ENCODE measurements at regions not wholly inside any gene's neighbourhood (a gene's known extent, or its start where the extent isn't known, plus 50 kb on each side); places are given as distances from the start of the nearest gene placed in this dataset.
"Not testable (repeated sequence)": the region's sequence is repeated elsewhere in the genome, so short reads cannot be mapped to it uniquely, and the experiment has no call there.

DNA sequence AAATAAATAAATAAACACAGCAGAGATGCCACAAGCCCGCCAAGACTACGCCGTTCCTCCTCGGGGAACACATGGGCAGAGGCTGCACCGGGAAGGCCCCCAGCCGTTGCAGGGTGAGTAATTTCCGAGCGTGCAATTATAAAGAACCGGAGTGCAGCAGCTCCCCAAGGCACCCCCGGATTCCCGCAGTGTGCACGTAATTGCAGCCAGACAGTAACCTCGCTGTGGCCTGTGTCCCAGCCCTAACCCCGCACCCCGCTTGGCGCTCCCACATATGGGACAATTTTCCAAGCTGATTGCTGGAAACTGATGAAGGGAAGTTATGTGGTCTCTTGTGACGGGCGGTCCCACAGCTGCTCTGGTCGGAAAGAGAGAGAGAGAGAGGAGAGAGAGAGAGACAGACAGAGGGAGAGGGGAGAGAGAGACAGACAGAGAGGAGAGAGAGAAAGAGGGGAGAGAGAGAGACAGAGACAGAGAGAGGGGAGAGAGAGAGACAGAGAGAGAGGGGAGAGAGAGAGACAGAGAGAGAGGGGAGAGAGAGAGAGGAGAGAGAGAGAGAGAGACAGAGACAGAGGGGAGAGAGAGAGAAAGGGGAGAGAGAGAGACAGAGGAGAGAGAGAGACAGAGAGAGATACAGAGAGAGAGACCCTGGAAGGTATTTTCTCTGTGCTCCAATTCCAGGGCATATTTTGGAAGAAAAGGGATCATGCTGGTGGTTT, 275.4 kb downstream of the SHOX start:
- no peak for DNase-seq (ENCODE audit: low read depth, low spot score)

DNA sequence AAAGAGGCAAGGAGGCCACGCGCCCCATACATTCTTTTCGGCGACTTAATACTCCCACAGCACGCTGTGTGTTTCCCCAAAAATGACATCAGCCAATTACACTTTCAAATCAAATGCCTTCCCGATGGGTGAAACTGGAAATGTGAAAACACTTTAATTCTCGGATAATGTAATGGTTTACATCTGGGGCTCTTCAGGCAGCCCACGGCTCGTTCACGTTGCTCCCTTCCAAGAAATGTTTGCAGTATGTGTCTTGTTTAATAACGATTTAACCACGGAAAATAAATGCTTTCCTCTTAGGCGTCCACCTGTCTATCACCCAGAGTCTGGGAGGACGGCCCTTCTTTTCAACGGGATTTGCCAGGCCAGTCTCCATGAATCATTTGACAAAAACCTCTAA, 272.5 kb downstream of the SHOX start:
- no peak for DNase-seq (ENCODE audit: low read depth, low spot score)

DNA sequence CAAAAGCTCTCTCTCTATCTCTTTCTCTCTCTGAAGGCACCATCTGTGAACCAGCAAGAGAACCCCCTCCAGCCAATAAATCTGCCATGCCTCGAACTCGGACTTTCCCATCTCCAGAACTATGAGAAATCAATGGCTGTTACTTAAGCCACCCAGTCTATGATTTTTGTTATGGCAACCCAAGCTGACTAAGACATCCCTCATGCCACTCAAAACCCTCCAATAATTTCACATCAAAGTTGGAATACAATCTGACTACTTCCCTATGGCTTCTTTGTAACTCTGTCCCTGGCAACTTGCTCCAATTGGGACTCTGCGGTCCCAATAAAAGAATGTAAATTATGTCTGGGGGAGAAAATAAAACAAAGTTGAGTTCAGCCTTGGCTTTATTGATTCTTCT, 265.7 kb downstream of the SHOX start:
- DNase-seq (ENCODE audit: low read depth, low spot score) = no peak

DNA sequence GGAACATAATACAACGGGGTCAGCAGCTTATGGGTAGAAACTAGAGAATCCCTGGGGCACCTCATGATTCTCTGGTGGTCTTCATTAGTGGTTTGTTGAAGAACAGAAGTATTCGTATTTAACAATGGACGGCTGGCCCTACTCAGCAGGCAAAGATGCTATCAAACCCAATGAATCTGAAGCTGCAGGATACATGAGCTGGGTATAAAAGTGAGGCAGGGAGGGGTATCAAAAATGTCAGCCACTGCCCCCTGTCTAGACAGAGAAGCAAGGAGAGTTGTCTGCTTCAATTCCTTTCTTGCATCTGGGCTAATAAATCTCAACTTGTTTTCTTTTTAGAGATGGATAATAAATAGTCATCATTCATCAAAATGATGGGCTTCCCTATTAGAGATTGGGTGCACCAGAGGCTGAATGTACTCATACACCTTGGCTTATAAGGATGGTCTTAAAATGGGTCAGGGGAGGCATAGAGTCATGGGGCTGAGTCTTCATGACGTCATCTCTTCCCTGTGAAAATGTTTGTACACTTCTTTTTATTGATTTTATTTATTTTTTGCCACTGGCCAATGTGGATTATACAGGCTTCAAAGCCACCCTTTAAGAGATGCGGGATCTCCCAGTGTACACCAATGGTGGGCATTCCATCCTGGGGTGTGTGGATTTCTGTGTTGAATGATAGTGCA, 259.5 kb downstream of the SHOX start:
- DNase-seq (ENCODE audit: low read depth, low spot score) = no peak

DNA sequence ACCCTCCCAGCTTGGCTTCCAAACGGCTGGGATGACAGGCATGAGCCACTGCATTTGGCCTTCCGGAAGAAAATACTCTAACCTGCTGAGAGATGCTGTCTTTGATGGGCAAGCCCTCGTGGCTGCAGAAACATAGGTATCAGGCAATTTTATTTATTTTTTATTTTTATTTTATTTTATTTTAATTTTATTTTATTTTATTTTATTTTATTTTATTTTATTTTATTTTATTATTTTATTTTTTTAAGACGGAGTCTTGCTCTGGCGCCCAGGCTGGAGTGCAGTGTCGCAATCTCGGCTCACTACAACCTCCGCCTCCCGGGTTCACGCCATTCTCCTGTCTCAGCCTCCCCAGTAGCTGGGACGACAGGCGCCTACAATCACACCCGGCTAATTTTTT, 257.1 kb downstream of the SHOX start:
- not testable (repeated sequence) for DNase-seq (ENCODE audit: low read depth, low spot score)

DNA sequence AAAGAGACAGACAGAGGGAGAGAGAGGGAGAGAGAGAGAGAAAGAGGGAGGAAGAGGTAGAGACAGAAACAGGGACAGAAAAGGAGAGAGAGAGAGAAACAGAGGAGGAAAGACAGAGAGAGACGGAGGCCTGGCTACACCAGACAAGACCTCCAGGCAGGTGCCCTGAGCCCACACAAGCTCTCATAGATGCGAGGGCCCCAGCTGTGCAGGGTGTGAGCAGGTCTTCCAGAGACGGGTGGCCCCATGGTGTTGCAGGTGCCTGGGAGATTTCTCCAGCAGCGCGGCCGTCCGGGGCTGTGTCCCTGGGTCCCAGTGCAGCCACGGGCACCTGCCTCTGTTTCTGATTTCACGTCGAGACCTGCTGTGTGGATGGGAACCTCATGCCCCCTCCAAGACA, 253.0 kb downstream of the SHOX start:
- no peak for DNase-seq (ENCODE audit: low read depth, low spot score)

DNA sequence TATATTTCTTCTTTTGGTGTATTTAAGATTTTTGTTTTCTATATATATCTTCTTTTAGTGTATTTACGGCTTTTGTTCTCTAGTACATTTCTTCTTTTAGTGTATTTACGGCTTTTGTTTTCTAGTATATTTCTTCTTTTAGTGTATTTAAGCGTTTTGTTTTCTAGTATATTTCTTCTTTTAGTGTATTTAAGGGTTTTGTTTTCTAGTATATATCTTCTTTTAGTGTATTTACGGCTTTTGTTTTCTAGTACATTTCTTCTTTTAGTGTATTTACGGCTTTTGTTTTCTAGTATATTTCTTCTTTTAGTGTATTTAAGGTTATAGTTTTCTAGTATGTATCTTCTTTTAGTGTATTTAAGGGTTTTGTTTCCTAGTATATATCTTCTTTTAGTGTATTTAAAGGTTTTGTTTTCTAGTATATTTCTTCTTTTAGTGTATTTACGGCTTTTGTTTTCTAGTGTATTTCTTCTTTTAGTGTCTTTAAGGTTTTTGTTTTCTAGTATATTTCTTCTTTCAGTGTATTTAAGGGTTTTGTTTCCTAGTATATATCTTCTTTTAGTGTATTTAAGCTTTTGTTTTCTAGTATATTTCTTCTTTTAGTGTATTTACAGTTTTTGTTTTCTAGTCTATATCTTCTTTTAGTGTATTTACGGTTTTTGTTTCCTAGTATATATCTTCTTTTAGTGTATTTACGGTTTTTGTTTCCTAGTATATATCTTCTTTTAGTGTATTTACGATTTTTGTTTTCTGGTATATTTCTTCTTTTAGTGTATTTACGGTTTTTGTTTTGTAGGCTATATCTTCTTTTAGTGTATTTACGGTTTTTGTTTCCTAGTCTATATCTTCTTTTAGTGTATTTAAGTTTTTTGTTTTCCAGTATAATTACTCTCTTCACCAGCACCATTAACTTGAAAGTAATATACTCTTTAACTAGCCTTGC, 249.4 kb downstream of the SHOX start:
- not testable (repeated sequence) for DNase-seq (ENCODE audit: low read depth, low spot score)

DNA sequence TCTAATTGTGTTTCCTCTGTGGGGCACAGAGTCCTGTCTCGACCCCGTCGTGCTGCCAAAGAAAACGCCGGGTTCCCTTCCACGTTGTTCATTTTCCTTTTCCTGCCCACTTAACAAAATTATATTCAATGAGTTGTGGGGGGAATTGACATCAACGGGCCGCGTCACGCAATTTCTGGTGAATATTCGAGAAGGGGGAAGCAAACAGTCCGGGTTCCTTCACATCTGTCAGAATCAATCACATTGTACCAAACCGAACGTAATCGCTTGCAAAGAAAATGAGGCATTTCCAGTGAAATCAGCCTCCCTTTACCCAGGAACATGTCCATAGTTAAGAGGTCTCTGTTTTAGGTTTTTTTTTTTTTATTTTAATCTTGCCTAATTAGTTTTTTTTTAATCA, 243.5 kb downstream of the SHOX start:
- no peak for DNase-seq (ENCODE audit: low read depth, low spot score)

DNA sequence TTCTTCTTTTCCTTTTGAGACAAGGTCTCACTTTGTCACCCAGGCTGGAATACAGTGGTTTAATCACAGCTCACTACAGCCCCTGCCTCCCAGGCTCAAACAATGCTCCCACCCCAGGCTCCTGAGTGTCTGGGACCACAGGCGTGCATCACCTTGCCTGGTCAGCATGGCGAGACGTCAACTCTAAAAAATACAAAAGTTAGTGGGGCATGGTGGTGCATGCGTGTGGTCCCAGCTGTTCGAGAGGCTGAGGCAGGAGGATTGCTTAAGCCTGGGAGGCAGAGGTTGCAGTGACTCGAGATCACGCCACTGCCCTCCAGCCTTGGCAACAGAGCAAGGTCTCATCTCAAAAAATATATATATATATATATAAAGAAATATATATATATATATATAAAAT, 242.4 kb downstream of the SHOX start:
- DNase-seq (ENCODE audit: low read depth, low spot score) = no peak

DNA sequence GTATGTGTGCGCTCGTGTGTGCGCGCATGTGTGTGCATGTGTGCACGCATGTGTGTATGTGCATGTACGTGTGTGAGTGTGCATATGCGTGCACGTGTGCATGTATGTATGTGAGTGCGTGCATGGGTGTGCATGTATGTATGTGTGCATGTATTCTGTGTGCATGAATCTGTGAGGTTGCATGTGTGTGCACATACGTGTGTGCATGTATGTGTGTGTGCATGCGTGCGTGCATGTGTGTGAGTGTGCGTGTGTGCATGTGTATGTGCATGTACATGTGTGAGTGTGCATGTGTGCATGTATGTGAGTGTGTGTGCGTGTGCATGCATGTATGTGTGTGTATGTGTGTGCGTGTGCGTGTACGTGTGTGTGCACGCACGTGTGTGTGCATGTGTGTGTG, 241.5 kb downstream of the SHOX start:
- DNase-seq (ENCODE audit: low read depth, low spot score) = no peak

DNA sequence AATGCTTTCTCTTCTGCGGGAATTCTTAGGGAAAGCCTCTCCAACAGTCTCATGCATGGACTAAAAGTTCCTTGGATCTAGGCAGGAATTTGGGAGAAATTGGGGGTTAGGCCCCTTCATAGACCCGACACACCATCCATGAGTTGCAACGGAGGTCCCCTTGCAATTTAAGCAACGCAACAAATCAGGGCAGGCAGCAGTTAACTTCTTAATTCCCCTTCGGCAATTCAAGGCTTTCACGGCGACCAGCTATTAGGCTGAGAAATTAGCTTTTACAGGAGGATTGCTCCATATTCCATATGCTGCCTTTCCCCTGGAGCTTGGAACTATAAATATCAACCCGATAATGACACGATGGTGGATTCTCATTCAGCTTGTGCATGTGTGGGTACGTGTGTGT, 241.0 kb downstream of the SHOX start:
- no peak for DNase-seq (ENCODE audit: low read depth, low spot score)

DNA sequence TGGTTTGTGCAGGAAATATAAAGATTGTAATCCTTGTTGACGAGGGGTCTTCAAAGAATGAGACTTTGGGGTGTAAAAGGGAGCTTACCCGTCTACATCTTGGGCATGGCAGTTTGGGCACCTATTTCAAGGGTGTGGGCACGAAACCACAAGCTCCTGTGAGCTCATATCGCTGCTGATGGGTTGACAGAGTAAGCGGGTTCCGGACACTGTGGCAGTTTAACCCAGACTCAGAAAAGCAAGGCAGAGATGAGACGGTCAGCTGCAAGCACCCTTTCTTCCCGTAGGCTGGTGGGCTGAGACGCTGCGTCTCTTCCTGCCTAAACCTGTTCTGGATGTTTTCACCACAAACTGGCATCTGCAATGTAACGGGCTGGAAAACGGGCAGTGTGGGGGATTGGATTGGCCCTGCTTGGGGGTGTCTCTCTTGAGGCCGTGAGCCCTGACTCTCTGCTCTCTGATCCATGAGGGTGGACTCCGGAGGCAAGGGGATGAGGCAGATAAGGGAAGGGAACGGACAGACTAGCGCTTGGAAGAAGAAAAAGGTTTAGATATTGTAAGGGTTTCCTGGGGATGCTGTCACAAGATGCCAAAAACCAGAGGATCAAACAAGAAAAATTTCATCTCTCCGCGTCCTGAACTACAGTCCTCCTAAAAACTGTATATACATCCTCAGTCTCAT, 237.5 kb downstream of the SHOX start:
- DNase-seq (ENCODE audit: low read depth, low spot score) = no peak

DNA sequence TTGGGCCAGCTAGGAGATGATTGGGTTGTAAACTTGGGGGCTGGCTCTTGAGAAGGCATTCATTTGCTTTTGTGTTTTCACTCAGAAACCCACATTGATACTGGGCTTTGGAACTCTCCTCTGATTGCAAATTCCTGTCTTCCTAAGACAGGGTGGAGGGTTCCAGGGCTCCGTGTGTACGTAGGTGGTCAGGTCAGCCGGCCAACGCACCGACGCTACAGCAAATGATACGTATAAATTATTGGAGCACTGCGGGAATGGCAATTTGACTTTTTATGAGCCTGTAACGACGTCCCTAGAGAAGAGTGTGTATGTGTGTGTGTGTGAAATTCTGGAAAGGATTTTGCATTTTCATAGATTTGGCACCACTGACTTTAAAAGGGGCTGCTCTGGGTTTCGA, 236.9 kb downstream of the SHOX start:
- no peak for DNase-seq (ENCODE audit: low read depth, low spot score)

DNA sequence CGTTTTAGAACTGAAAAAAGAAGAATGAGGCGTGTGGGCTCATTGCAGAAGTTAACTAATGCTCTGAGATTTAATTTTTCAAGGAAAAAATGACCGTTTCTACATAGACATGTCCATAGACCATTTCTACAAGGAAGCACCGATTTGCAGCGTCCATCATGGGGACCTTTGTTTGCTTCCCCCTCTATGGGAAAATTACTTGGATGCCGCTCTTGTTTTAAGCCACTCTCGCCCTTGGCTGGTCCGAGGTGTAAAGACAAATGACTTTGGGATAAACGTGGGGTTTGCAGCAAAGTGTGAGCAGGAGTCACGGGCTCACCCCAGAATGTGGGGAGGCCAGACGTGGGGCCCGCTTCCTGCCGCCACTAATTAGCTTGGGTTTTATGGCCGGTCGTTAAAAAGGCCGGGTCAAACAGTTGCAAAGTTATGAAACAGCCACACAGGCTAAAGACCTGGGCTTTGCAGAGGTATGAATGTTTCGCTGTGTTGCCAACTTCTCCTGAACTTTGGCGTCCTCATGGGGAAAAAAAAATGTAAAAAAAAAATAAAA, 235.9 kb downstream of the SHOX start:
- DNase-seq (ENCODE audit: low read depth, low spot score) = no peak

DNA sequence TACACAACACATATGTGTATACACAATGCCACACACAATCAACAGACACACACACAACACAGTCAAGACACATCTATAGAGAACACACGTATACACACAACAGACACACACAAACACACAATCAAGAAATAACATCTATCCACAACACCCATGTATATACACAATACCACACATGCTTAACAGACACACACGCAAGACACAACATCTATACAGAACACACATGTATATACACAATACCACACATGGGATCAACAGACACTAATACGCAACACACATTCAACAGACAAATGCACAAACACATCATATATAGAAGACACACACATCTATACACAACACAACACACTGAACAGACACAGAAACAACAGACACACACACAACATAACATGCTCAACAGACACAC, 234.8 kb downstream of the SHOX start:
- DNase-seq (ENCODE audit: low read depth, low spot score) = no peak

DNA sequence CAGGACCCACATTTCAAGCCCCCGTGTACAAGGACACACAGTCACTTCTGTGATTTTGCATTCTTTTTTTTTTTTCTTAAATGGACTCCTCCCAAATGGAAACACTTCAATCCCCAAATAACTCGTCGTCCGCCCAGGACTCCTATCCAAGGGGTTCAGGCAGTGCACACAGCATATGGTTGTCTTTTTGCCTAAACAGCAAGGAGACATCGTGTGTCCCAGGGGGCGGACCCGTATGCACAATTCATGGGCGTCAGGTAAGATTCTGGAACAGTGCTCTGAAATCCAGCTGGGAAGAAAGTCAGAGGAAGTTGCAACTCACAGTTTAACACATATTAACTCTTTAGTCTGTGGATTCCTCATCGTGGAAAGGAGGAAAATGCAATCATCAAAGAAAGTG, 231.3 kb downstream of the SHOX start:
- DNase-seq (ENCODE audit: low read depth, low spot score) = no peak

DNA sequence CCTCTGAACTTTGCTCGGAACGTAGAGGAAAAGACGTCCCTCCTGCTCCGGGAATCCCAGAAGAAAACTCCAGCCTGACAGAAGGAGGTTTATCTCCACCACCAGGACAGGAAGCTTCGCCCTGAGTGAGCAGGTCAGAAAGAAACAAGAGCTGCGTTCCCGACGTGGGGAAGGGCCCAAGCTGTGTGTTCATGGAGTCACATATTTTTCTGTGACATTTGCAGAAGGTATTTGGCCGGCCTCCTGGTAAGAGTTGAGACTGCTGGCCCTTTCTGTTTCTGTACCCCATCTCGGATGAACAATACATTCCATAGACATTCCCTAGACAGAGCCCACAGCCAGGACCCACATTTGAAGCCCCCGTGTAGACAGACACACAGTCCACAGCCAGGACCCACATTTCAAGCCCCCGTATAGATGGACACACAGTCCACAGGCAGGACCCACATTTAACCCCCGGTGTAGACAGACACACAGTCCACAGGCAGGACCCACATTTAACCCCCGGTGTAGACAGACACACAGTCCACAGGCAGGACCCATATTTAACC, 230.8 kb downstream of the SHOX start:
- no peak for DNase-seq (ENCODE audit: low read depth, low spot score)

DNA sequence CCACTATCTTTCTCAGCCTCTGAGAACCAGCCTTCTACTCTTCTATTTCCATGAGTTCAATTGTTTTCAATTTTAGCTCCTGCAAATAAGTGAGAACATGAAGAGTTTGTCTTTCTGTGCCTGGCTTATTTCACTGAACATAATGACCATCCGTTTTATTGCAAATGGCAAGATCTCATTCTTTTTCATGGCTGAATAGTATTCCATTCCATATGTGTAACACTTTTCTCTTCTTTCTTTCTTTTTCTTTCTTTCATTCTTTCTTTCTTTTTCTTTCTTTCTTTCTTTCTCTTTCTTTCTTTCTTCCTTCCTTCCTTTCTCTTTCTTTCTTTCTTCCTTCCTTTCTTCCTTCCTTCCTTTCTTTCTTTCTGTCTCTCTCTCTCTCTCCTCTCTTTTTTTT, 228.7 kb downstream of the SHOX start:
- no peak for DNase-seq (ENCODE audit: low read depth, low spot score)

DNA sequence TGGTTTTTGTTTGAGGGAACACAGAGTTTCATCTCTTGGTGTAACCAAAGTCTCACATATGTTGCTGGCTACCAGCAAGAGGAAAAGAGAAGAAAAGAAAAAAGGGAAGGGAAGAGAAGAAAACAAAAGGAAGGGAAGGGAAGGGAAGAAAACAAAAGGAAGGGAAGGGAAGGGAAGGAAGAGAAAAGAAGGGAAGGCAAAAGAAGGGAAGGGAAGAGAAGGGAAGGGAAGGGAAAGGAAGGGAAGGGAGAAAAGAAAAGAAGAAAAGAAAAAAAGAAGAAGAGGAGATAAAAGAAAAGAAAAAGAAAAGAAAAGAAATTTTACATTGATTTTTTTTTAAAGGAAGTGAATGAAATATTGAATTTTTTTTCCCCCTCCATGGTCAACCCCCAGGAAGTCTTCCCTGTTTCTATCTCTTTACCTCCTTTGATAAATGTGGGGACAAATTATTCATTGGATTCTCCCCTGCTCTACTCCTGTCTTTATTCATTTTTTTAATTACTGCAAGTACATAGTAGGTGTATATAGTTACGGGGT, 228.0 kb downstream of the SHOX start:
- no peak for DNase-seq (ENCODE audit: low read depth, low spot score)

DNA sequence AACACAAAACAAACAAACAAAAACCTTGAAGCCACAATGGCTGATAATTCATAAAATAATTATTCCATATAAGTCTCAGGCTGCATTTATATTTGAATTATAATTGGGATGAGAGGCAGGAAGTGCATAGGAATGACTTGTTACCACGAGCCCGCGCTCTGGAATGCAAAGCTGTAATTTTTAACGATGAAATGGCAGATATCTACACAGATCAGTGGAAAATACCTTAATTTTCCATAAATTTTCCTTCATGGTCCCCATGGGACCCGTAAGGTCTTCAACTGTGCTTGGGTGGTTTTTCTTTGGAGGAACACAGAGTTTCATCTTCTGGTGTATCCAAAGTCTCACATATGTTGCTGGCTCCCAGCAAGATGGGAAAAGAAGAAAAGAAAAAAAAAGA, 226.8 kb downstream of the SHOX start:
- DNase-seq (ENCODE audit: low read depth, low spot score) = no peak
